GM19438 (cell line): ENCODE measurements at regions not wholly inside any gene's neighbourhood (a gene's known extent, or its start where the extent isn't known, plus 50 kb on each side); places are given as distances from the start of the nearest gene placed in this dataset.

Experiments used
- ATAC-seq: cut with Tn5 transposase; IDR thresholded peaks from one replicate; pipeline ENCODE4 v1.9.1; 2021; ENCODE audit warnings: low read depth; ENCODE audit not compliant: unreplicated experiment

DNA sequence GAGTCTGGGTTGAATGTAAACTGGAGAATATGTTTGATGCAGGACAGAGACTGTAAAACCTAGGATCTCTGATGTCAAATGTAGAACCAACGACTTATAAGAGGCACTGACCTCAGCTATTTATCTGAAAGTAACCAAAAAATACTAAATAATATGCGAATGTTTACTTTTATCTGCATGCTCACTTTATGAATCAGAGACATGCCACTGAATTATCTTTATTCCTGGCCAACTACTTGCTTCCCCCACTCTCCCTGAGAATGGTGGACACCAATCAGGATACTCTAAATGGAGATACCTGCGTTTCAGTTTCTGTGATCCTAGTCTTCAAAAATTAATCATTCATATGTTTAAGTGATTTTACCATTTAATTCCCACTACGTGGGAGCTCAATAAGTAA is 1038.4 kb upstream of the PABPC4L start:
- ATAC-seq = no peak

DNA sequence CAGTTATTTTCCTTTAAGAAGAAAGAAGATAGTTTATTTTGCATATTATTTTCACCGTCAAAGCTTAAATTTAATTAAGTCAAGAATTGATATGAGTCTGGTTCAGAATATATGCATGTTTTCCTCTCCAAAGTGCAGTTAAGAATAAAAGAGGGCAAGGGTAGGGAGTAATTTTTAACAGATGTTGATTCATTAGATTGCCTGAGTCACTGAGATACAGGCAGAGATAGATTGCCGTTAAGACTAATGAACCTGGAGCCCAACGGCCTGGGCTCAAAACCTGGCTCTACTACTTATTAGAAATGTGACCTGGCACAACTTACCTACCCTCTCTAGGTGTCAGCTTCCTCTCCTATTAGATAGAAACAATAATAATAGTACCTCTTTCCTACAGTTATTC is 1037.4 kb upstream of the PABPC4L start:
- no peak for ATAC-seq

DNA sequence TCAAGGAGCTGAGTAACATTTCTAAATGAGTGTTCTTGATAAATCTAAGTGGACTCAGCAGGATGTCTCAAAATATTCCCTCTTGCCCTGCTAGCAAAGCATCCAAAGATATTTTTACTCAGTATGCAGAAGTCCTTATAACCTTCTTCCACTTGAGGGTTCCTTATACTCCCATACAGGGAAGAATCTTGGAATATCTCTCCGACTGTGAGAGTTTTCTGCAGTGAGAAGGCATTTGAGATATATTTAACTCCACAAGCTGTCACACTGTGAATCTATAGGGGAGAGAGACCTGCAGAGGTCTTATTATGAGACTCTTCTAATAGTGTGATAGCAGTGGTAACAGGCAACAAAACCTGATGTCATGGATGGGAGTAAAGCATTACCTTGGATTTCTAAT is 1034.5 kb upstream of the PABPC4L start:
- ATAC-seq = no peak

DNA sequence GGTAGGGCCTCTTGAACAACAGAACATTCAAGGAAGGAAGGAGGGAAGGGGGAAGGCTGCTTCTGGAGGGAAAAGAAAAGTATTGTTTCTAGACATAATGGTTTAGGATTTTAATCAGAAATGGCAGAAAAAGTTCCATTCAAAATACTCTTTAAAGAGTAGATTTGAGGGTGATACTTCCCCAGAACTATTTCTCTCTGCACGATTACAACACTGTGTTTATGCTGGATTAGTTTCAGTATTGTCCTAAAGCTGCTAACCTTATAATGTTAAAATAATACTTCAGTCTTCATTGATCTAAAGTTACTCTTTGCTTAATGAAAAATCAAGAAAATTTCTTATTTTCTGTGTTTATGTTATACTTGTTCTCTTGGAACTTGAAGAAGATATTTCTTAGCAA is 1026.3 kb upstream of the PABPC4L start:
- ATAC-seq = no peak

DNA sequence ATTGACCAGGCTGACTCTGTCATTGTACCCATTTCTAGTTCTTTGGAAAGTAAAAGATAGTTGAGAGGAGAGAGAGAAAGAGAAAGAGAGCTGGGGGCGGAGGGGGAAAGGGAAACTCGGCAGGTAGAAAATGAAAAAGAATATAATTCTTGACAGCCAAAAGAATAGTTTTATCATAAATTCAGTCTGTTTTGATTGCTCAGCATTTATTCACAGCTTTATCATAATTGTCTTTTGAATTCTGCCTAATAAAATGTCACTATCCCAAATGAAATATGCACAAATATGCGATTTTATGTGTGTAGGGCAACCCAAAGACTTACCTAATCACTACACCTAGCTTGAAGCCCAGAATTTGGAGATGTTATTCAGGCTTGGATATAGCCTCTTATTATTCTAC is 1024.0 kb upstream of the PABPC4L start:
- no peak for ATAC-seq

DNA sequence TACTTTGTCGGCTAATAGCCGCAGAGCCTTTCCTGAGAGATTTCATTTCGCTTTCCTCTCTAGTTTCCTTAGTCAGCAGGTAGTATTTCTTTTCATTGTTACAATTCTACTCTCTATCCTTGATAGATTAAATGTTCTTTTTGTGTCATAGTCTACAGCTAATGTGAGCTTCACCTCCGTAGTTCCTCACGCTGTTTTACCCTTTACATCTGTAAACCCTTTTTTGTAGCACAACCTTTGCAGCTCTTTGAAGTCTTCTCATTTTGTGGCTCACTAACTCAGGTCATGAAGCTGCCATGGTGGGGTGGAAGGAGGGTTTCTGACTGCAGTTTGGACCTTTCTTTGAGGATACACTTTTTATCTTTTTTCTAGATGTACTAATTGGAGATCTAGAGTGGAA is 1008.8 kb upstream of the PABPC4L start:
- no peak for ATAC-seq

DNA sequence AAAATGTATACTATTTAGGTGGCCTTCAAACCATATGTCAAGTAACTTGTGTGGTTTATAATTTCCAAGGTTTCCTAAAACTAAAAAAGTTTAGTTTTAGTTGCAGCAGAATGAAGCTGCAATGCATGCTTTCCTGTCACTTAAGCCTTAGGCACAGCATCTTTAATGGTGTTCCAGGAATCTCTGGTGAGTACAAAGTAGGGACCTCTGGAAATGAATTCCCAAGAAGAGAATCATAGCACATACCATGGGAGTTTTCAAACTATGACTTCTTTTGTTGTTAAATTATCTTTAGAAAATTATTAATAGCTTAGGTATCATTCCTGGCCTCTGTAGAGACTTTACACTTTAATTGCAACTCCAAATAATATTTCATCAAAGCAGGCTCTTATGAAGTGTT is 1005.9 kb upstream of the PABPC4L start:
- ATAC-seq = no peak

DNA sequence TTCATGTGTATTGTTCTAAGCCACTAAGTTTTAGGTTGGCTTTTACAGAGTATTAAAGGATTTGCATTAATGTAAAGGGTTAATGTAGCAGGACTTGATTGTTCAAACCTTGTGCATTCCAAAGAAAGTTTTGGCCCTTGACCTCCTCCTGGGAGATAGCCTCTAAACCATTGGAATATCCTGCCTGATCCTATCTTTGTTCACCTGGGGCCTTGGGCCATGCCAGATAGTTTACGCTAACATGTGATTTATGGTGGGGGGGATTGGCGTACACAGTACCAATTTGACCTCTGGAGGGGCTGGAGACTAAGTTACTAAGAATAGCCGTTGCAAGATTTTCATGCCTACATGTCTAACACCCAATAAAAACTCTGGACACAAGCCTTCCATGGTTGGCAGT is 1002.7 kb upstream of the PABPC4L start:
- no peak for ATAC-seq

DNA sequence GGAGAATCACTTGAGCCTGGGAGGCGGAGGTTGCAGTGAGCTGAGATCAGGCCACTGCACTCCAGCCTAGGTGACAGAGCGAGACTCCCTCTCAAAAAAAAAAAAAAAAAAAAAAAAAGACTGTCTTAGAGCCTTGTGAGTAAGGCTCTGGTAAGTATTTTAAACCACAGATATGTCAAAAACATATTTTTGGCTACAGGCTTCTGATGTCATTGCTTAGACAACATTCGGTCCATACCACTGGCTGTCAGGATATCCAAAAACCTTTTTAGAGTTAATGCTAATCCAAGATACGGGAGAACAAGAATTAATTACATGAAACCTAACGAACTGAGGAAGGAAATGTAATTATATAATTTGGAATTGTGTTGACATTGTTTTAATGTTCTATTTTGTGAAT is 999.5 kb upstream of the PABPC4L start:
- no peak for ATAC-seq

DNA sequence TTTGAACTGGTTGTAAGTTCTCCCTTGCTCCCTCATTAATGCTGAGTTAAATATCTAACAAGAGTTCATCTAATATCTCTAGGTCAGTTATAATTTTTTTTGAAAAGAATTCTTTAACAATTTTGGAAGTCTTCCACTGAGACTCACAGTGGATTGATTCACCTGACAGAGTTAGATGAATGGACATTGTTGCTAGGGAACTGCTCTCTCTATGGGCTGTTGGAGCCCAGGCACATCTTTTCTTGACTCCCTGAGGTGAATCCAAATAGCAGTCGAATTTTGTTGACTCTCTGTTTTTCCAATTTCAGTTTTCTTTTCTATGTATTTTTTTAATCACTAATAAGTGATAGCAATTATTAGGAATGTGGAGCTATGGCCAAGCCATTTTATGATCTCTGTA is 996.1 kb upstream of the PABPC4L start:
- ATAC-seq = no peak

DNA sequence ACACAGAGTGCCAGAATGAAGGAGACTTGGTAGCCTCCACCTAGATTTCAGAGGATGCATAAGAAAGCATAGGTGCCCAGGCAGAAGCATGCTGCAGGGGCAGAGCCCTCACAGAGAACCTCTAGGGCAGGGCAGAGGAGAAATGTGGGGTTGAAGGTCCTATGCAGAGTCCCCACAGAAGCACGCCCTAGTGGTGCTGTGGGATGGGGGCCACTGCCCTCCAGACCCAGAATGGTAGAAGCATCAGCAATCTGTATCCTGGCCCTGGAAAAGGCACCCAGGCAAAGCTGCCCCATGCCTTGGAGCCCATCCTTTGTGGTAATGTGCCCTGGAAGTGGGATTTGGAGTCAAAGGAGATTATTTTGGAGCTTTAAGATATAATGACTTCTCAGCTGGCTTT is 992.9 kb upstream of the PABPC4L start:
- no peak for ATAC-seq

DNA sequence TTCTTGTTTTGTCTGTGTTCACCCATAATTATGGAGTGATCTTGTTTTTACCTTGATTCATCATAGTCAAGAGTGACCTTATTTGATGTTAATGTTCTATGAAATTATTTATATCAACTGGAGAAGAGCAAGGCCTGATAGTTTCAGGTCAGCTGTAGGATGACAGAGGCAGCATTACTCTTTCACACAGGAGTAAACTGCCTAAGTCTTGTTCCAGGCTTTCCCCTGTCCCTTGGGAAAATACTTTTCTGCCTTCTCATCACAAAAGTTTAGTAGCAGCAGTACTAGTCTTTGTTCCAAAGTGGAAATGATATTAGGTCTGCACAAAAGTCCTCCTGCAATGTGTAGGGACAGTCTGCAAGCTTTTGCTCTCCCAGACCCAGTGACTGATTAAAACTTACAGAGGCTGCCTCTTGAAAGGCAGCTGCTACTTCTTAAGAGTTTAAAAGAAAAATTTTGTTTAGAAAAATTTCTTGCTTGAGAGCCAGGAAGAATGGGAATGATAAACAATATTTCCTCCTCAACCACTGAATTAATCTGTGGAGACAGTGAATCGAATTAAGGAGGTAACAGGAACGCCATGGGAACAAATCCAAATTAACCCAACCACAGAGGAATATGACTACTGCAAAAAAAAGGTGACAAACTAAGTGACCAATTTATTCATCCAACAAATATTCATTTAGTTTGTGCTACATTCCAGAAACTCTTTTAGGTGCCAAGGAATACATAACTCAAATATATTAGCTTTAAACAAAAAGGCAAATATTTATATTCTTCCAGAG is 991.4 kb upstream of the PABPC4L start:
- no peak for ATAC-seq

DNA sequence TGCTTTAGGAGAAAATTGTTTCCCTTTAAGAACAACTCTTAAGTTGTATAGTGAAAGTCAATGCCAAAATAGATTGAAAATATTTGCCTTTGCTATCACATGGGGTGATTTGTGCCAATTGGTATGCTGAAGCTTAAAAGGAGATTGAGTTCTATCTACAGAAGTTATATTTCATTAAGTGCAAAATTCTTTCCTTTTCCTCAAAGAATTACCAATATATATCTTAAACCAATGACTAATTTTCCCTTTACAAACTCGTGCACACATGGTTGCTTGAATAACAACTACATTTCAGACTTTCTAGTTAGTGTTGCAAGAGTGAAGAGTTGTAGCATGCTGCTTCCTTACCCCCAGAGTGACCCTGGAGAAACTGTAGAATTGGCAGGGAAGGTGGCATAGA is 990.0 kb upstream of the PABPC4L start:
- ATAC-seq = no peak

DNA sequence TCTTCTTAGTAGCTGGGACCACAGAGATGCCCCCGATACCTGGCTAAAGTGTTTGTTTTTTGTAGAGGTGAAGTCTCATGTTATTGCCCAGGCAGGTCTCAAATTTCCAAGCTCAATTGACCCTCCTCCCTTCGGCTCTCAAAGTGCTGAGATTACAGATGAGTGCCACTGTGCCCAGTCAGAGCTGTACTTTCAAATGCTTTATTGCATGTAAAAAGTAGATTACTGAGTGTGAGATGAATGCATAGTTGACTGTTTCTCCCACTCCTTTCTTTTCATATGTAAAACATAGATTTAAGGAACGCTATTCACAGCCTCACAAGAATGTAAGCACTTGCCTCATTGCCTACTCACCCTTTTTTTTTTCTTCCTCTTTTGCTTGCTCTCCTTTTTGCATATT is 984.4 kb upstream of the PABPC4L start:
- ATAC-seq = no peak

DNA sequence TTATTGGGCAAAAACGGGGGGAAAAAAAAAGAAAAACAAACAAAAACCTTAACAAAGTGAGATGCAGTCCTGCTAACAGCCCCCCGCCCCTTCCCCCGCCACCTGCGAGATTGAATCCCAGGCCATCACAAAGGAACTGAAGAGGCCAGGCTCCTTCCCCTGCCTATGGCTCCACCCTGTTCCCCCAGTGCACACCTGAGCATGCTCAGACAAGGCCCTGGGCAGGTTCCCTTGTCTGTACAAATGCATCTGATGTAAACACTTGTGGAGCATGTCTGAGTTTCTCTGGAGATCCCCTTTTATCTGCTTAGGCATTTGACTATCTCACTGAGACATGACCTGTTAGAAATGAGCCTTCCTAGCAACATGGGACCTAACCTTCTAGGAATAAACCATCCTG is 983.7 kb upstream of the PABPC4L start:
- ATAC-seq = no peak

DNA sequence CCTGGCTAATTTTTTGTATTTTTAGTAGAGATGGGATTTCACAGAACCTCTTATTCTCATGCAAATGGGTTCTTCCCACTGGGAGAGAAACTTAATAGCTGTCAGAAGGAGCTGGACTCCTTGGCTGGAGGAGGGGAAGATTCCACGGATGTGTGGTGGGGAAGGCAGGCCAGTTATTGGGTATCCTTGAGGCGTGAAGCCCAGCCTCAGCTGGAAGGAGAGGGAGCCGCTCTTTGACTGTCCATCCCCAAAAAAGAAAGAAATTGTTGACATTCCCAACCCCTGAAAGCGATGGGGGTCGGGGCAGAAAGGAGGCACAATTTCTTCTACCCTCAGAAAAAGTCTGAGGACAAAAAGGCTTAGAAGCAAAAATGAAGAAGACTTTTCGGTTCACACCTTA is 983.1 kb upstream of the PABPC4L start:
- ATAC-seq = no peak

DNA sequence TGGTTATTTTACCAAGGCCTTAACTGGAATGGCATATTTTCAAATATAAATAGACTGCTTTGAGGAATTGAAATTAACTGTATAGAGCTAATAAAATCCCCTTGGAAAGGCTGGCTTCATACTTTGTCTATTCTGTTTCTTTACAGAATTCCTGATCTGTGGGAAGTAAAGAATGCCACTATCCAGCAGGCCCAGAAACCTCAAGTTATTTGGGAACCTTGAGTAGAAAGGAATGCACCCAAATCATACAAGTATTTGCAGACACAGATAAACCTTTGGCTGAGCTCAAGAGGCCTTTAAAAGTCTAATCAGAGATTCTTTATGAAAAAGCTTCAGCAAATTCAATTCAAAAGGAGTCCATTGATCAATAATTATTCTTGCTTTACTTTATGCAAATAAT is 975.7 kb upstream of the PABPC4L start:
- no peak for ATAC-seq

DNA sequence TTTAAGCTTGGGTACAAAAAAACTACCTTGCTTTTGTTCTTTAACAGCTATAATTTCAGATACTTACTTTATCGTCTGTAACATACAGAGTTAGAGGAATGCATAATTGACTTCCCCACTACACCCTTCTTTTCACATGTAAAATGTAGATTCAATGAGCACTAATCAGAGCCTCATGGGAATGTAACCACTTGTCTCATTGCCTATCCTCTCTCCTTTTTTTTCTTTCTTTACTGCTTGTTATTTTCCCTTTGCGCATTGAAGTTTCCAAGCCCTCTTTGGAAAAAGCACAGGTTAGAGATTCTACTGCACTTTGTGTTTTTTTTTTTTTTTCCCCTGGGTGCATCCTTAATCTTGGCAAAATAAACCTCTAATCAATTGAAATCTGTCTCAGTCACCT is 965.1 kb upstream of the PABPC4L start:
- ATAC-seq = no peak

DNA sequence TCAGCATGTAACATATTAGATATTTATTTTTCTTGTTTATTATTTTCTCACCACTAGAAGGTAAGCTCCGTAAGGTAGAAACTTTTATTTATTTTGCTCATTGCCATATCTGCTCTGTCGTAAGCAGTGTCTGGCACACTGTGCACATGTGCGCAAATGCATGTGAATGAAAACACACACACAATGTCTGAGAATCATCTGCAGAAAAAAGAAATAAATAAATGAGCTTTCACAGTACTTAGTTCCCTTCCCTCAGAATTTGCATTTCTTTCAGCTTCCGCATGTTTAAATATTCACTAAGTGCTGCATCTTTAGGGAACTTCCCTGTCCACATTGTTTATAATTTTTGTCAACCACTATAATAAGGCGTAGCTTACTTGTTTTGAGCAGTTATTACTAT is 963.0 kb upstream of the PABPC4L start:
- ATAC-seq = no peak

DNA sequence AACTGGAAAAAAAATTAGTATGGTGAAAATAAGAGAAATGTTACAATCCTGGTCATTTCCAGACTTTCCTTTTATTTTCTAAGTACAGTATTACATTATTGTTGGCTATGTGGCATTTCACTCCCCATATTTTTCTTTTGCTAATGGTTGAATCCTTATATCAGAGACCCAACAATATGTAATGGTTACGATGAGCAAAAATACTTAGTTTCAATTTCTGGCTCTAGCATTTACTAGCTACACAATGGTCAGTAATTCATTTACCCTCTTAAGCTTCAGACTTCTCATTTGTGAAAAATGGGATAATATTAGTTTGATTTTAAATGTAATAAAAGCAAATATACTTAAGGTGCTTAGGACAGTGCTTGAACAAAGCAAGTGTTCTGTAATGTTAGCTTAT is 942.9 kb upstream of the PABPC4L start:
- no peak for ATAC-seq

DNA sequence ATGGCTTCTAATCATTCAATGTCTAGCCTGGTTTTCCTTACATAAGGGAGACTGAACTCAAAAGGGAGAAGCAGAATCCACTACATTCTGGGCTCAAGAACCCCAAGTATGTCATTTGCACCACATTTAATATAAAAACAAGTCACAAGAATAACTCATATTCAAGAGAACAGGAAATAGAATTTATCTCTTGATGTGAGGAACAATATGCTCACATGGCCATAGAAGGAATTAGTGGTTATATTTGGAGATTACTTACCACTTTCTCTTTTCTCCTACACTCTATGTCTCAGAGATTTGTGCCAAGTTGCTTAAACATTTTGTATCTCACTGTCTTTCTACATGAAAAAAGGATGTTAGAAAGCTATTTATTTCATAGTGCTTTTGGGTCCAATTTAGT is 922.6 kb upstream of the PABPC4L start:
- ATAC-seq = no peak

DNA sequence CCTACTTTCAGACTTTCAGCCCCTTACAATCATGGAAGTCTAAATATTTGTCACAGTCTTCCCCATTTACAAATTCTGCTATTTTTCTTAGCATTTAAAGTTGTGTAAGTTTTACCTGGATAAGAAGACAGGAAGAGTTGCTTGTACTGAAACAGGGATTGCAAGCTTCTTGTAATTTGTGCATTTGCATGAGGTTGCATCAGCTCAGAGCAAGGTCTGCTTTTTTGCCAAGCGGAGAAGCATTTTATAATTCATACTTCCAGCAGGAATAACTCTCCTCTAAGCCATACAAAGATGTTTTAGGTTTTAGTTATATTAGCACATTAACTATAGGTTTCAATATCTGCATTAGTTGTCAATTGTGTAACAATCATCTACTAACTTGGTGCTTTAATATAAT is 922.0 kb upstream of the PABPC4L start:
- ATAC-seq = no peak

DNA sequence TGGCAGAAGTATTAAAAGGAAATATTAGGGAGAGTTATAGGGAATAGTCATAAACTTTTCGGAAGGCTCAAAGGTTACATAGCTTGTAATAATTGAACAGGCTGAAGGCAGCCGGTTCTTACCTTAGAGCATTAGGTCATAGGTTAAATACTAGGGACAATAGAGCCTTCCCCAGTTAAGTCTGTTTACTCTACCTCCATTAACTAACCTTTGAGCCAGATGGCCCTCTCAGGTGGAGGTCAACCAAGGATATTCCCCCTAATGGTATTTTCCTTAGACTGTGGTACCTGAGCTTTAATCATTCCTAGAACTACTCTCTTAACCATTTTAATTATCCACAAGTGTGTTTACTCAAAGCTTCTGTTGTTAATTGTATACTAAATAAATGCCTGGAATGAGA is 920.9 kb upstream of the PABPC4L start:
- ATAC-seq = no peak
